HG03097 (cell line): ENCODE measurements at regions not wholly inside any gene's neighbourhood (a gene's known extent, or its start where the extent isn't known, plus 50 kb on each side); places are given as distances from the start of the nearest gene placed in this dataset.

ENCODE experiments used
- ATAC-seq: cut with Tn5 transposase; IDR thresholded peaks from one replicate; pipeline ENCODE4 v1.9.1; 2021; ENCODE audit not compliant: unreplicated experiment, low FRiP score

- ATAC-seq = no peak
Observed at GRCh38 chr16:76612497-76612896, 335.3 kb downstream of the CNTNAP4 start.

DNA sequence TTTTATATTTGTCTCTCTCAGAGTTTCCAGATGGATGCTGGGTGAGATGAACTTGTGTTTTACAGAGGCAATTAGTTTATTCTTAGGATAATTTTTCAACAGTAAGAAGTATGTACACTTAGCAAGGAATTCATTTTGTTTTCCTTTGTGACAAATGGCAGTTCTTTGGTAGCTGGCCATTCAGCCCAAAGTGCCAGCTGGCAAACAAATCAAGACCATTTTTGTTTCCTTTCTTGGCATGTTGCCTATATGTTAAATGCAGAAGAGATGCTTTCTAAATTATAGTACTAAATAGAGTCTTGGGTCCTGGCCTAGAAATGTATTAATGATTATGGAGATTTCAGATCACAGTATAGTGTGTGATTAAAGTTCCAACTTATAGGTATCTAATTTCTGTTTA is 337.1 kb downstream of the CNTNAP4 start:
- ATAC-seq = no peak

GRCh38 chr16:76622876-76623275 is 345.7 kb downstream of the CNTNAP4 start:
- no peak for ATAC-seq

GRCh38 chr16:76634847-76635697 is 357.9 kb downstream of the CNTNAP4 start:
- ATAC-seq = no peak

DNA sequence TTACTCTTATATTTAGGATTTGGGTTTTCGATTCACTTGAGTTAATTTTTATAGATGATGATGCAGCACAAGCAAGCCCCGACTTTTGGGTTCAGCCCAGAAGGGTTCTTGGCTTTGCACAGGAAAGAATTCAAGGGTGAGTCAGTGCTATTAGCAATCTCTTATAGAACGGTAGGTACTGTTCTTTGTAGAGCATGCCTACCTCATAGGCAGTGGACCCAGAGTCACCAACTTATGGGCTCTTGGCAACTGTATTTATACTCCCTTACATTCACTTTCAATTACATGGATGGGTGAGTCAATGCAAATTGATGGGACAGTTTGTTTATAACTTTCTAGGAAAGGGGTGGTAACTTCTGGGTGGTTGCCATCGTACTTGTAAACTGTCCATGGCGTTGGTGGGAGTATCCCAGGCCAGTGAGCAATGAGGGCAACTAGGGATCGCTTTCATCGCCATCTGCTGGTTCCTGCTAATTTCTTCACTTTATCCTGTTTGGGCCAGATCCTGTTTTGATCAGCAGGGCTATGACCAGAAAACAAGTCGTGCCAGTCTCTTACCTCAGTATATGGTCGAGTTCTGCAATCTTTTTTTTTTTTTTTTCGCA is 362.6 kb downstream of the CNTNAP4 start:
- ATAC-seq = no peak

DNA sequence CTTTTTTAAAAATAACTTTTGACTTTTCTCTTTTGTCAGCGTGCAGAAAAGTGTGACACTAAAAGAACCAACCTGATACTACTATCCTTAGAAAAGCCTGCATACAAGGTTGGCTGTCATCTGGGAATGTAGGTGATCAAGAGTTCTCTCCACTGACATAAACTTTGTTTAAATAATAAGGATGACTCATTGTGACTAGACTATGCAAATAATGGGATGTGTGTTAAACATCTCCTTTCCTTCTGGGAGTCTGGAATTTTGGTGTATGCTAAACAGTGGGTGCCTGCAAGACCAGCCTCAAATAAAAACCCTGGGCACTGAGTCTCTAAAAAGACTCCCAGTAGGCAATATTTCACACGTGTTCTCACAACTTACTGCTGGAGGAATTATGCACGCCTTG is 373.4 kb downstream of the CNTNAP4 start:
- ATAC-seq = no peak

GRCh38 chr16:76653390-76654026 is 376.3 kb downstream of the CNTNAP4 start:
- ATAC-seq = peak; percentile 66

DNA sequence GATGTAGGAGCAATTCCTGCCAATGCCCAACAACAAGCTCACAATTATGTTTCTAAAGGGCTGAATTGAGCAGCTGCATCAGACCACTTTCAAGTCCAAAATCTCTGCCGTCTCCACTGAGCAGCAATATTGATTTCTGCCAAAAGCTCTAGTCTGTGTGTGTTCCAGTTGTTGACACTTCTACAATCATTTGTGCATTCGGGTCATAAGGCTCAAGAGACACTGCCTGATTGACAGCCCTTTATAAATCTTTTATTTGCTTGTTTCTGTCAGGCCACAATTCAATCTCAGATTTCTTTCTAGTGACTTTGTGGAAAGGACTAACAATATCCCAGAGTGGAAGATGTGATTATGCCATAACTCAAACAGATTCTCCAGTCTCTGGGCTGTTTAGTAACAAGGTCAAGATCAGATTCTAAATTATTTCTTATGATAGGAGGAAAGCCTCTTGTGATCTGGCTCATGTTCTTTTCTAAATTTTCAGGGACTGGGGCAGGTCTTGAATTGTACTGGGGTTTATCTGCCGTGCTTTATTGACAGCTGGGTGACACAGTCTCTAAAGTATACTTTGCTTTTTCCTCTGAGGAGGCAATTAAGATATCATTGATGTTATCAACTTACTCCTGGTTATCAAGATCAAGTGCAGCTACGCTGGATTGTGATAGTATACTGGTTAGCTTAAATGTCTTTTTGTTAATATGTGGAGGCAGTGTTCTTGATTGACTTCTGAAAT is 377.1 kb downstream of the CNTNAP4 start:
- ATAC-seq = no peak

DNA sequence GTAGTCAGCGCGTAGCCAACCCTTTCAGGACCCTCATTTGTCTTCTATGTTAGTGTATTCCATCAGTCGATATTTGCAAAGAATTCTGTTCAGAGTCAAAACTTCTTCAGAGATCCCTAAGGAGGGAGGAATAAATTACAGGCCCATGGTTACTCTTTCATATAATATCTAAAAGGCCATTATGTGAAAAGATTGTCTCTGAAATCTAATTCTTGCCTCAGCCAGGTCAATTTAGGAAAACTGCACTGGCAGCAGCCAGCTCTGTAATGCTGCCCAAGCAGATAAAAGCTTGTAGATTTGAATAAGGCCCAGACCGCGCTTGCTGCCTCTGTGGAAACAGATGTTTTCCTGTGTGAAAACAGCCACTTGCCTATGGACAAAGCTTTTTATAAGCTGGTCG is 379.8 kb downstream of the CNTNAP4 start:
- ATAC-seq = no peak

GRCh38 chr16:76661691-76662235 is 384.6 kb downstream of the CNTNAP4 start:
- no peak for ATAC-seq

DNA sequence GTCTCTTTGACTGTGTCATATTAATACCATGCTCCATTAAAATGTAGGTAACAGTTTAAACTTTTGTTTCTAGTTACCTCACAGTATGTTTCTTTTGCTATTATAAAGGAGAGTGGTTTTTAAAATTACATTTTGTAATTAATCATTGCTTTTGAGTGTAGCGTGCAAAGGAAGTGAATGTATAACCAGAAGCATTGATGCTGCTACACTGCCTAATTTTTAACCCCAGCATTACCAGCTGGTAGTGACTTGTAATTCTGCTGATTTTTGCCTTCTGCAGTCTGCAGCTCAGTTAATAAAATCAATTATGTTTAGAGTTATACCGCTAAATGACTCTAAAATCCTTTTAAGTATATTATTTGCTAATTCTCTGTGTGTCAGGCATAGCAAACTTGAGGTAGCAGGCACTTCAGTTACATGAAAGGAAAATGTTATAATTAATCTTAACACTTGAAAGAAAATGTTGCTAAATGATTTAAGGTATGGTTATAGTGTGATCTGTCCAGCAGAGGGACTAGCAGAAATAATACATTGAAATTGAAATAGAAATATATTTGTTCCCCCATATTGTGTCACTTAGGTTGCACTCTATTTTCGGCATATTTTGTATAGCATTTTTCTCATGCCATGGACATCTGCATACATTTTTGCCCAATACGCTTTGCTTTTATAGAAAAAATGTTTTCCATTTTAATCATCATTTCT is 388.5 kb downstream of the CNTNAP4 start:
- ATAC-seq = no peak

- ATAC-seq = no peak
Observed at GRCh38 chr16:76668207-76668725, 391.1 kb downstream of the CNTNAP4 start.

DNA sequence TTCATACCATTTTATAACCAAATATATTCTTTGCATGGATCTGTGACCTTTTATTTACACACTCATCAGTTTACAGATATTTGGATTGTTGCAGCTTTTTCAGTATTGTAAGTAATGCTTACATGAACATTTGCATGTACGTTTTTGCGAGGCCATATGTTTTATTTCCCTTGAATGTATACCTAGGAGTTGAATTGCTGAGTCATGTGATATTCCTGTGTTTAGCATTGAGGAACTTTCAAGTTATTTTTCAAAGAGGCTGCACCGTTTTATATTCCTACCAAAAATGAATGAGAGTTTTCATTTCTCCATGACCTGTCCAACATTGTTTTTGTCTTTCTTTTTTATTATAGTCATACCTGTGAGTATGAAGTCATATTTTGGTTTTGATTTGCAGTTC is 392.1 kb downstream of the CNTNAP4 start:
- no peak for ATAC-seq

GRCh38 chr16:76670125-76670857 is 393.1 kb downstream of the CNTNAP4 start:
- no peak for ATAC-seq

- no peak for ATAC-seq
Observed at GRCh38 chr16:76676356-76676755, 399.2 kb downstream of the CNTNAP4 start.

DNA sequence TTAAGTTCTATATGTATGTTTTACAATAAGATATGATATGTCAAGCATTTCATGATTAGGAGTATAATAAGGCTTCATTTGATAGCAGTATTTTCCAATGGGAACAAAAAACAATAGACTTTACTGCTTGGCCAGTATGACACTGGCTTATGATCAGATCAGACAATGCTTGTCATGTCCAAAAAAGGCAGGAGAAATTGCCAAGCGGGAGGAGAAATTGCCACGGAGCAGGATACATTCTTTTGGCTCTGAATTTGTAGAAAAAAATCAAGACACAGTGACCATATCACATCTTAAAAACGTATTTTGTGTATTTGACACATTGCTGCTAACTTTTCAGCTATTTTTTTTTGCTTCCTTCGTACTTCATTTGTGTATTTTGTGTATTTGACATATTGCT is 404.1 kb downstream of the CNTNAP4 start:
- ATAC-seq = no peak

- ATAC-seq = no peak
Observed at GRCh38 chr16:76683051-76683450, 405.9 kb downstream of the CNTNAP4 start.

- ATAC-seq = no peak
Observed at GRCh38 chr16:76696876-76697275, 419.7 kb downstream of the CNTNAP4 start.

- ATAC-seq = no peak
Observed at GRCh38 chr16:76705892-76706291, 428.7 kb downstream of the CNTNAP4 start.
